HCT116 (cell line): ENCODE measurements at regions not wholly inside any gene's neighbourhood (a gene's known extent, or its start where the extent isn't known, plus 50 kb on each side); places are given as distances from the start of the nearest gene placed in this dataset.

Experiments
- ATAC-seq: fragments of 200-7000 bp; cut with Tn5 transposase; 2 replicates; pipeline ENCODE4 v1.9.1; 2020; ENCODE audit warnings: mild to moderate bottlenecking, moderate library complexity
- BruUV-seq: library from RNA; stranded (reverse); fragments of 400-500 nt; replicated peaks from 2 replicates; lab custom pipeline; 2021; lab: Mats Ljungman, UMichigan
- CTCF ChIA-PET: fragments of 300-600 bp; sonication (Branson Sonifier 250); formaldehyde crosslinking; loops from one replicate; lab custom pipeline; 2021; ENCODE audit warnings: antibody characterized with exemption; lab: Charles Lee
- POLR2A ChIA-PET: fragments of 300-600, 350-600 bp; sonication (Branson Sonifier 250); formaldehyde crosslinking; loops from one replicate; lab custom pipeline; 2021; ENCODE audit warnings: antibody characterized with exemption; lab: Charles Lee
- RAD21 ChIA-PET, 2 experiments: fragments of 300-600 bp; sonication (Branson Sonifier 250); formaldehyde crosslinking; loops; one replicate each; lab custom pipeline; 2023; ENCODE audit warnings: low total read pairs in 2 of 2; ENCODE audit not compliant: uncharacterized antibody in 2 of 2, unreplicated experiment in 2 of 2, low non-redundant PET in 1 of 2; lab: Charles Lee
- DNase-seq: peaks from one replicate; pipeline ENCODE4 v3.0.0-alpha.2; 2010; ENCODE audit warnings: low read depth, low spot score
- H2AFZ ChIP-seq: fragments of 200-600 bp; shearing (Covaris generic), sonication (generic); 2 replicates; pipeline ENCODE4 v1.6.1; 2017; ENCODE audit warnings: low read depth, mixed run types, mixed read lengths, antibody characterized with exemption, low read length; ENCODE audit not compliant: poor library complexity, severe bottlenecking
- H3K27ac ChIP-seq: 2 replicates; pipeline ENCODE4 v1.5.1; 2012; ENCODE audit warnings: low read depth, low read length
- H3K27me3 ChIP-seq: fragments of 200-600 bp; sonication (generic); 2 replicates; pipeline ENCODE4 v1.6.1; 2016; ENCODE audit warnings: mixed run types, low read length, mixed read lengths; ENCODE audit not compliant: insufficient read depth
- H3K36me3 ChIP-seq, 2 experiments: fragments of 200-500 bp in 1 of 2; fragments of 200-600 bp in 1 of 2; sonication (Bioruptor generic) in 1 of 2; sonication (generic) in 1 of 2; 2 replicates each; pipeline versions ENCODE4 v1.5.1 to v1.6.1; 2014 to 2016; ENCODE audit warnings: low read length in 2 of 2, inconsistent platforms in 1 of 2, mixed read lengths in 1 of 2, mixed run types in 1 of 2; ENCODE audit not compliant: insufficient read depth in 2 of 2, control insufficient read depth in 1 of 2
- H3K4me1 ChIP-seq, 2 experiments: fragments of 200-600 bp in 1 of 2; sonication (generic) in 1 of 2; 2 replicates each; pipeline versions ENCODE4 v1.5.1 to v1.6.1; 2012 to 2017; ENCODE audit warnings: low read length in 2 of 2, inconsistent platforms in 1 of 2, mild to moderate bottlenecking in 1 of 2, mixed read lengths in 1 of 2, mixed run types in 1 of 2, moderate library complexity in 1 of 2; ENCODE audit not compliant: insufficient read depth in 2 of 2, control insufficient read depth in 1 of 2
- H3K4me2 ChIP-seq: fragments of 200-600 bp; sonication (generic); 2 replicates; pipeline ENCODE4 v1.6.1; 2017; ENCODE audit warnings: mixed run types, low read length, mixed read lengths
- H3K4me3 ChIP-seq, 2 experiments: fragments of 200-600 bp in 1 of 2; sonication (generic) in 1 of 2; replicated peaks in 1 of 2; 2 replicates each; pipeline ENCODE4 v1.5.1; 2011 to 2016; ENCODE audit warnings: low read length in 2 of 2, control low read depth in 1 of 2, low read depth in 1 of 2, mild to moderate bottlenecking in 1 of 2, mixed read lengths in 1 of 2, mixed run types in 1 of 2
- H3K79me2 ChIP-seq: fragments of 200-600 bp; sonication (generic); 2 replicates; pipeline ENCODE4 v1.6.1; 2017; ENCODE audit warnings: mild to moderate bottlenecking, mixed run types, low read length, moderate library complexity, mixed read lengths; ENCODE audit not compliant: insufficient read depth
- H3K9ac ChIP-seq: fragments of 200-600 bp; sonication (generic); 2 replicates; pipeline ENCODE4 v1.6.1; 2016; ENCODE audit warnings: low read length, mixed read lengths
- H3K9me2 ChIP-seq: fragments of 200-600 bp; sonication (generic), shearing (Covaris generic); 2 replicates; pipeline ENCODE4 v1.6.1; 2017; ENCODE audit warnings: mixed run types, mild to moderate bottlenecking, moderate library complexity; ENCODE audit not compliant: insufficient read depth
- H3K9me3 ChIP-seq, 2 experiments: fragments of 200-500 bp in 1 of 2; fragments of 200-600 bp in 1 of 2; sonication (Bioruptor generic) in 1 of 2; sonication (generic) in 1 of 2; 2 replicates each; pipeline ENCODE4 v1.6.1; 2014 to 2017; ENCODE audit warnings: low read length in 2 of 2, mixed read lengths in 2 of 2, inconsistent platforms in 1 of 2, low read depth in 1 of 2, mild to moderate bottlenecking in 1 of 2, mixed run types in 1 of 2, moderate library complexity in 1 of 2; ENCODE audit not compliant: control insufficient read depth in 1 of 2, insufficient read depth in 1 of 2
- H4K20me1 ChIP-seq: fragments of 200-600 bp; sonication (generic), shearing (Covaris generic); 2 replicates; pipeline ENCODE4 v1.6.1; 2017; ENCODE audit warnings: mixed run types, mild to moderate bottlenecking, moderate library complexity; ENCODE audit not compliant: insufficient read depth
- CBX3 ChIP-seq: IDR thresholded peaks from 2 replicates; pipeline ENCODE4 v1.6.1; 2012; ENCODE audit warnings: low read depth
- CEBPB ChIP-seq: IDR thresholded peaks from 2 replicates; pipeline ENCODE4 v1.6.1; 2012; ENCODE audit warnings: low read depth
- EZH2 ChIP-seq: fragments of 200-600 bp; sonication (generic); IDR thresholded peaks from 2 replicates; pipeline ENCODE4 v1.6.1; 2017; ENCODE audit warnings: antibody characterized with exemption, mixed run types
- EZH2phosphoT487 ChIP-seq: fragments of 200-600 bp; IDR thresholded peaks from 2 replicates; pipeline ENCODE4 v1.6.1; 2018; ENCODE audit warnings: antibody characterized with exemption, borderline replicate concordance
- JUND ChIP-seq: IDR thresholded peaks from 2 replicates; pipeline ENCODE4 v1.6.1; 2012
- POLR2A ChIP-seq: IDR thresholded peaks from 2 replicates; pipeline ENCODE4 v1.7.0; 2011; ENCODE audit warnings: borderline replicate concordance; ENCODE audit not compliant: insufficient read depth, insufficient read length; ENCODE audit errors: extremely low read depth
- POLR2AphosphoS5 ChIP-seq: IDR thresholded peaks from 2 replicates; pipeline ENCODE4 v1.6.1; 2011; ENCODE audit warnings: mild to moderate bottlenecking, low read depth, low read length, moderate library complexity
- RAD21 ChIP-seq: IDR thresholded peaks from 2 replicates; pipeline ENCODE4 v1.6.1; 2012; ENCODE audit warnings: low read depth, mild to moderate bottlenecking
- SIN3A ChIP-seq: IDR thresholded peaks from 2 replicates; pipeline ENCODE4 v1.6.1; 2012; ENCODE audit warnings: low read depth
- SP1 ChIP-seq: IDR thresholded peaks from 2 replicates; pipeline ENCODE4 v1.6.1; 2012; ENCODE audit warnings: low read depth
- SRF ChIP-seq: IDR thresholded peaks from 2 replicates; pipeline ENCODE4 v1.6.1; 2012; ENCODE audit warnings: low read depth
- TCF7L2 ChIP-seq: IDR thresholded peaks from 2 replicates; pipeline ENCODE4 v1.7.0; 2011; ENCODE audit warnings: borderline replicate concordance, inconsistent platforms; ENCODE audit not compliant: insufficient read depth, insufficient read length; ENCODE audit errors: extremely low read depth
- YY1 ChIP-seq: IDR thresholded peaks from 2 replicates; pipeline ENCODE4 v1.6.1; 2011; ENCODE audit warnings: low read length, low read depth, moderate library complexity, mild to moderate bottlenecking; ENCODE audit not compliant: insufficient replicate concordance; ENCODE audit errors: extremely low read depth
- ZNF274 ChIP-seq: fragments of 200-500 bp; sonication (Bioruptor generic); IDR thresholded peaks from 2 replicates; pipeline ENCODE4 v1.6.1; 2014; ENCODE audit warnings: mild to moderate bottlenecking, low read depth, low read length, inconsistent platforms
- intact Hi-C: fragments of 100-400 bp; cut with micrococcal nuclease; formaldehyde crosslinking; loops from 2 replicates; pipeline ENCODE4 v1.10.0; 2022
- TF ChIP-seq, protein P1 (sequence below), 3 experiments: fragments of 200-600 bp in 1 of 3; sonication (generic) in 1 of 3; IDR thresholded peaks in 2 of 3; conservative IDR thresholded peaks in 1 of 3; 2 replicates each; pipeline ENCODE4 v1.5.1; 2012 to 2017; ENCODE audit warnings: low read depth in 2 of 3, low read length in 2 of 3, antibody characterized with exemption in 1 of 3, borderline replicate concordance in 1 of 3, control low read depth in 1 of 3, mild to moderate bottlenecking in 1 of 3, mixed read lengths in 1 of 3, mixed run types in 1 of 3, moderate library complexity in 1 of 3; ENCODE audit not compliant: insufficient read depth in 1 of 3
- TF ChIP-seq, protein P2 (sequence below): IDR thresholded peaks from 2 replicates; pipeline ENCODE4 v1.6.1; 2012

DNA sequence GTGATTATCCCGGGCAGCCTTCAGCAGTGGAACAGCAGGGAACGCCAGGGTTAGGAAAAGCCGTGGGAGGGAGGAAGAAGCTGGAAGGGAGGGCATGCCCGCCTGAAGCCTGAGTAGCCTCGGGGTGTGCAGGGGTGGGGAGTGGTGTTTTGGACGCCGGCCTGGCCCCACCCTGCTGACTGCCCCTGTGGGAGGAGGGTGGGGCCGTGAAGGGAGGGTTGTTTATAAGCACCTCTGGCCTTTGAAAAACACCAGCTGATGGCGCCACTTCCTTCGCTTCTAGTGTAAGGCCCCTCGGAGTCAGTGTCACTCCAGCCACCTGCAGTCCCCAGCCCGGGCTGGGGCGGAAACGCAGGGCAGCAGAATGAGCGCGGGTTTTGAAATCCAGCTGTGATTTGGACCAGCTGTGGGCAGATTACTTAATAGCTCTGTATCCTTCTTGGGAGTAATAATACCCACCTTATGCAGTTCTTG is 52.8 kb upstream of the BMP6 start:
- ATAC-seq: peak; percentile 90
- Histone ChIP-seq H3K36me3 (no peaks in the 10 kb centered on the region), H3K79me2 (no peaks in the 10 kb centered on the region), H3K9me2 (no peaks in the 10 kb centered on the region), H3K4me3 (peak overlapping the region in 1 of 2 experiments; percentile 24; a peak in 1 of 4 replicates), H3K9me3 (no peaks in the 10 kb centered on the region), H2AFZ (peak overlapping the region; percentile 88), H3K4me2 (peak overlapping the region; percentile 62), H3K27me3 (no peaks in the 10 kb centered on the region), H3K4me1 (peaks cover 9 to 27% of the 10 kb centered on the region in 2 experiments; a peak in 3 of 4 replicates), H3K9ac (no peak overlapping the region), H4K20me1 (no peaks in the 10 kb centered on the region), H3K27ac (no peak overlapping the region)
- ChIA-PET POLR2A (no interaction called here), CTCF (interaction anchor here (1.4 to 1.9 kb wide), 3 partner anchors 141 to 431 kb away, joined by 3 to 5 read pairs (median 4); no protein-coding TSS in a partner anchor), RAD21 (interaction anchor here in 1 of 2 experiments (0.8 kb wide), 1 partner anchor 333 kb away, joined by 3 read pairs; no protein-coding TSS in a partner anchor)
- DNase-seq: peak; percentile 50
- BruUV-seq: no TSS peak
- intact Hi-C loops: no loop called here
- TF ChIP-seq SP1 (no peak), RAD21 (peak; percentile 79)
- TF ChIP-seq, protein P1, sequence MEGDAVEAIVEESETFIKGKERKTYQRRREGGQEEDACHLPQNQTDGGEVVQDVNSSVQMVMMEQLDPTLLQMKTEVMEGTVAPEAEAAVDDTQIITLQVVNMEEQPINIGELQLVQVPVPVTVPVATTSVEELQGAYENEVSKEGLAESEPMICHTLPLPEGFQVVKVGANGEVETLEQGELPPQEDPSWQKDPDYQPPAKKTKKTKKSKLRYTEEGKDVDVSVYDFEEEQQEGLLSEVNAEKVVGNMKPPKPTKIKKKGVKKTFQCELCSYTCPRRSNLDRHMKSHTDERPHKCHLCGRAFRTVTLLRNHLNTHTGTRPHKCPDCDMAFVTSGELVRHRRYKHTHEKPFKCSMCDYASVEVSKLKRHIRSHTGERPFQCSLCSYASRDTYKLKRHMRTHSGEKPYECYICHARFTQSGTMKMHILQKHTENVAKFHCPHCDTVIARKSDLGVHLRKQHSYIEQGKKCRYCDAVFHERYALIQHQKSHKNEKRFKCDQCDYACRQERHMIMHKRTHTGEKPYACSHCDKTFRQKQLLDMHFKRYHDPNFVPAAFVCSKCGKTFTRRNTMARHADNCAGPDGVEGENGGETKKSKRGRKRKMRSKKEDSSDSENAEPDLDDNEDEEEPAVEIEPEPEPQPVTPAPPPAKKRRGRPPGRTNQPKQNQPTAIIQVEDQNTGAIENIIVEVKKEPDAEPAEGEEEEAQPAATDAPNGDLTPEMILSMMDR (IDR thresholded peaks at IDR 0.05 in 2 of 3, conservative IDR thresholded peaks at IDR 0.05 in 1 of 3; ENCODE audit: borderline replicate concordance in 1 of 3, insufficient read depth in 1 of 3, low read depth in 2 of 3, low read length in 2 of 3): peak; percentile 31 to 43 (median 37); a peak in 4 of 6 replicates

DNA sequence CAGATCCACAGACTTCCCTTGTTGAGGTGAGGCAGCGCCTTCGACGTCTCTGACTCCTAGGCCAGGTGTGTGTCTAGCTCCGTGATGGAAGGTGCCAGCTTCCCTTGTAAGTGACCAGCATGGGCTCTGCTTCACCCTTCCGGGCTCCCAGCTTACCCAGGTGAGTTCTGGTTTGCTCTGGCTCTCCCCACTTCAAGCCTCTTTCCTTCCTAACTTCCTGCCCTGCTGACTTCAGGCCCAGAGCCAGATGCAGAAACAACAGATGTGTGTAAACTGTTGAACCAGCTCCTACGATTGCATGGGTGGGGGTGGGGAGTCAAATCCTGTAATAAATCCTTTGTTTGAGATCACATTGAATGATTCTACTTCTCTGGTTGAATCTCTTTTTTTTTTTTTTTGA is 51.6 kb upstream of the BMP6 start:
- no peaks in the 10 kb centered on the region for H4K20me1 ChIP-seq
- H3K4me3 ChIP-seq: no peak overlapping the region
- H3K79me2 ChIP-seq: no peaks in the 10 kb centered on the region
- H3K27ac ChIP-seq: no peak overlapping the region
- TF ChIP-seq CBX3 (no peak), JUND (no peak), EZH2 (no peak), RAD21 (no peak), SIN3A (no peak), EZH2phosphoT487 (no peak), YY1 (no peak), POLR2AphosphoS5 (no peak), TCF7L2 (no peak), SP1 (no peak), CEBPB (no peak), ZNF274 (no peak), SRF (no peak), POLR2A (no peak)
- TF ChIP-seq, protein P2, sequence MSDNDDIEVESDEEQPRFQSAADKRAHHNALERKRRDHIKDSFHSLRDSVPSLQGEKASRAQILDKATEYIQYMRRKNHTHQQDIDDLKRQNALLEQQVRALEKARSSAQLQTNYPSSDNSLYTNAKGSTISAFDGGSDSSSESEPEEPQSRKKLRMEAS: no peak
- H3K4me2 ChIP-seq: no peak overlapping the region
- RAD21 ChIA-PET: no interaction called here
- no TSS peak for BruUV-seq
- H3K27me3 ChIP-seq: no peaks in the 10 kb centered on the region
- H3K9me2 ChIP-seq: no peaks in the 10 kb centered on the region
- DNase-seq (no peak), ATAC-seq (no peak)
- intact Hi-C loops: no loop called here
- no peak overlapping the region for H3K9ac ChIP-seq
- CTCF ChIA-PET: no interaction called here
- H3K9me3 ChIP-seq: no peaks in the 10 kb centered on the region
- POLR2A ChIA-PET: no interaction called here
- peaks cover 9 to 27% of the 10 kb centered on the region in 2 experiments; a peak in 3 of 4 replicates for H3K4me1 ChIP-seq
- H3K36me3 ChIP-seq: no peaks in the 10 kb centered on the region
- no peak overlapping the region for H2AFZ ChIP-seq
